GM06990 (cell line): ENCODE measurements at regions not wholly inside any gene's neighbourhood (a gene's known extent, or its start where the extent isn't known, plus 50 kb on each side); places are given as distances from the start of the nearest gene placed in this dataset.

Experiments
- DNase-seq: peaks from one replicate; pipeline ENCODE4 v3.0.0-alpha.2; 2011; ENCODE audit not compliant: insufficient read length; ENCODE audit errors: extremely low read depth
- H3K27me3 ChIP-seq: replicated peaks from 2 replicates; pipeline ENCODE4 v1.6.0; 2011; ENCODE audit warnings: low read length; ENCODE audit not compliant: control insufficient read depth, insufficient read depth
- H3K36me3 ChIP-seq: 2 replicates; pipeline ENCODE4 v1.5.1; 2011; ENCODE audit warnings: low read length; ENCODE audit not compliant: control insufficient read depth, insufficient read depth
- H3K4me3 ChIP-seq: replicated peaks from 2 replicates; pipeline ENCODE4 v1.5.1; 2011; ENCODE audit warnings: low read depth, mild to moderate bottlenecking, control low read depth, low read length
- TF ChIP-seq, protein P1 (sequence below): IDR thresholded peaks from 2 replicates; pipeline ENCODE4 v1.5.1; 2011; ENCODE audit warnings: low read length, control low read depth, mild to moderate bottlenecking, inconsistent platforms; ENCODE audit not compliant: insufficient read depth, poor library complexity, severe bottlenecking

DNA sequence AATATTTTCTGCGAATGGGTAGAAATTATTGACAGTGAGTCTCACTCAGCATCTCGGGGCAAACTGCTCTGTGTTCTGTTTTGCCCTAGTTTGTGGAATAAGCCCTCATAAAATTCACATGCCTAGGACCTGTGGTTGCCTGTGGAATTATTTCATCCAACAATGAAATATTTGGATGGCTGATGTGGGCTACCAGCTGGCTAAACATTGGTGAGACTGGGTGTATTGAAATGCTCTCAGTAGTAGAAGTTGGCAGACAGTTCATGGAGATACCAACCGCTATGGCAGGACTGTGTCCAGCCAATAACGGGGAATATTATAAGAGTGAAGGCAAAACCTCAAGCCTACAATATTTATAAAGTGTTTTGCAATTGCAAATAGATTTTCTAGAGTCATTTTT lies 344.1 kb upstream of the RPS23 start:
- no peaks in the 10 kb centered on the region for H3K36me3 ChIP-seq
- TF ChIP-seq, protein P1, sequence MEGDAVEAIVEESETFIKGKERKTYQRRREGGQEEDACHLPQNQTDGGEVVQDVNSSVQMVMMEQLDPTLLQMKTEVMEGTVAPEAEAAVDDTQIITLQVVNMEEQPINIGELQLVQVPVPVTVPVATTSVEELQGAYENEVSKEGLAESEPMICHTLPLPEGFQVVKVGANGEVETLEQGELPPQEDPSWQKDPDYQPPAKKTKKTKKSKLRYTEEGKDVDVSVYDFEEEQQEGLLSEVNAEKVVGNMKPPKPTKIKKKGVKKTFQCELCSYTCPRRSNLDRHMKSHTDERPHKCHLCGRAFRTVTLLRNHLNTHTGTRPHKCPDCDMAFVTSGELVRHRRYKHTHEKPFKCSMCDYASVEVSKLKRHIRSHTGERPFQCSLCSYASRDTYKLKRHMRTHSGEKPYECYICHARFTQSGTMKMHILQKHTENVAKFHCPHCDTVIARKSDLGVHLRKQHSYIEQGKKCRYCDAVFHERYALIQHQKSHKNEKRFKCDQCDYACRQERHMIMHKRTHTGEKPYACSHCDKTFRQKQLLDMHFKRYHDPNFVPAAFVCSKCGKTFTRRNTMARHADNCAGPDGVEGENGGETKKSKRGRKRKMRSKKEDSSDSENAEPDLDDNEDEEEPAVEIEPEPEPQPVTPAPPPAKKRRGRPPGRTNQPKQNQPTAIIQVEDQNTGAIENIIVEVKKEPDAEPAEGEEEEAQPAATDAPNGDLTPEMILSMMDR: no peak
- no peak overlapping the region for H3K4me3 ChIP-seq
- DNase-seq: no peak
- no peaks in the 10 kb centered on the region for H3K27me3 ChIP-seq

DNA sequence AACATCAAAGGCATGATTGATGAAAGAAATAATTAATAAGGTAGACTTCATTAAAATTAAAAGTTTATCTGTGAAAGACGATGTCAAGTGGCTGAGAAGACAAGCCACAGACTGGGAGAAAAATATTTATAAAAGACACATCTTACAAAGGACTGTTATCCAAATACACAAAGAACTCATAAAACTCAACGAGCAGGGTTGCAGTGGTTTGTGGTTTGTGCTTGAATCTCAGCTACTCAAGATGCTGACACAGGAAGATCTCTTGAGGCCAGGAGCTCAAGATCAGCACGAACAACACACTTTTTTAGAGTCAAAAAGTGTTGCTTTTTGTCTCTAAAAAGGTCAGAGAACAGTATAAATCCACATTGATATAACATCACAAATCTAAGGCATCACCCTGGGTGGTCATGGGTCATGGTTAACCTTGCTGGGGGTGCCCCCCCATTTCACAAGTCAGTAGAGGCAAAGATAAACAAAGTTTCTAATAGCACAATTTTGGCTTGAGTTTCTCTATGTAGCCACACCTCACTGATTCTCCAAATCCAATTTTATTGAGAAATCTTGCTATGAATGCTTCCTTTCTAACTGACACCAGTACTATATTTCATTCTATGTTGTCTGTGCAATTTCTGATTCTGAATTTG lies 342.9 kb upstream of the RPS23 start:
- Histone ChIP-seq H3K27me3 (no peaks in the 10 kb centered on the region), H3K36me3 (no peaks in the 10 kb centered on the region), H3K4me3 (no peak overlapping the region)
- TF ChIP-seq, protein P1: no peak
- DNase-seq: no peak

DNA sequence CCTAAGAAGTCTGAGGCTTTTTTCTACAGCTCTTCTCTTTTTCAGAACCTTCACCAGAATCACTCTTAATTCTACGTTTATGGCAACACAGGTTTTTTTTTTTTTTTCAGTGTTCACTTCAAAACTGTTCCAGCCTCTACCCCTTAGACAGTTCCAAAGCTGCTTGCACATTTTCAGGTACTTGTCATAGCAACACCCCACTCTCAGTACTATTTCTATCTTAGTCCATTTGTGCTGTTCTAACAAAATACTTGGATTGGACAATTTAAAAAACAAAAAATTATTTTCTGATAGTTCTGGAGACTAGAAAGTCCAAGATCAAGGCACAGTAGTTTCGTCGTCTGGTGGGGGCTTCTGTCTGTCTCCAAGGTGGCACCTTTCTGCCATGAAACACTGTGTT lies 340.9 kb upstream of the RPS23 start:
- TF ChIP-seq, protein P1: no peak
- DNase-seq: no peak
- Histone ChIP-seq H3K4me3 (no peak overlapping the region), H3K36me3 (no peaks in the 10 kb centered on the region), H3K27me3 (no peaks in the 10 kb centered on the region)

DNA sequence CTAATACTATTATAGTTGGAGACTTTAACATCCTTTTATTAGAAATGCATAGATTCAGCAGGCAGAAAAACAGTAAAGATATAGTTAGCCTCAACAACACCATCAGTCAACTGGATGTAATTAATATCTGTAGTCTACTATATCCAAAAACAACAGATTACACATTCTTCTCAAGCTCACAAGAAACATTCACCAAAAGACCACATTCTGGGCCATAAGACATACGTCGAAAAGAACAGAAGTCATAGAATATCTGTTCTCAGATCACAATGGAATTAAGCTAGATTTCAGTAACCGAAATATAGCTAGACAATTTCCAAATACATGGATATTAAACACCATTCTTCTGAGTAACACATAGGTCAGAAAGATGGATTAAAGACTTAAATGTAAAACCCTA lies 336.6 kb upstream of the RPS23 start:
- DNase-seq: no peak
- no peaks in the 10 kb centered on the region for H3K27me3 ChIP-seq

DNA sequence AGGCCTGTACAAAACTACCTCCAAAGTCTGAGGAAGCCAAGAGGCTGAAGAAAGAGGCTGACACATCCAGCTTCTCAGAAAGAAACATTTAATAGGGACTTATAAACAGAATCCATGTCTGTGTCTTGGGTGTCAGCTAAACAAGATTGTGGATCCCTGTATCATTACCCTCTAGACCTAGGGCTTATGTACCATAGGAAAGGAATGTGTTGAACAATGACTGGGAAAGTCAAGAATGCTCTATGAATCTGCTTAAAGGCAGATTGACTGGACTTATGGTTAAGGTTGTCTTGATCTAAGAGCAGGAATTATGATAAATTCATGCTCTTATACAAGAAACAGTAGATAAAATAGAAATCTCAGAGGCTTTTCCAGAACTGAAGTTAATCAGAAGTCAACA lies 335.7 kb upstream of the RPS23 start:
- H3K4me3 ChIP-seq: no peak overlapping the region
- no peaks in the 10 kb centered on the region for H3K36me3 ChIP-seq
- no peak for DNase-seq
- no peaks in the 10 kb centered on the region for H3K27me3 ChIP-seq
- TF ChIP-seq, protein P1: no peak

More for the DNA sequence above, 336.6 kb upstream of the RPS23 start:
- no peaks in the 10 kb centered on the region for H3K36me3 ChIP-seq
- no peak overlapping the region for H3K4me3 ChIP-seq
- TF ChIP-seq, protein P1: no peak

DNA sequence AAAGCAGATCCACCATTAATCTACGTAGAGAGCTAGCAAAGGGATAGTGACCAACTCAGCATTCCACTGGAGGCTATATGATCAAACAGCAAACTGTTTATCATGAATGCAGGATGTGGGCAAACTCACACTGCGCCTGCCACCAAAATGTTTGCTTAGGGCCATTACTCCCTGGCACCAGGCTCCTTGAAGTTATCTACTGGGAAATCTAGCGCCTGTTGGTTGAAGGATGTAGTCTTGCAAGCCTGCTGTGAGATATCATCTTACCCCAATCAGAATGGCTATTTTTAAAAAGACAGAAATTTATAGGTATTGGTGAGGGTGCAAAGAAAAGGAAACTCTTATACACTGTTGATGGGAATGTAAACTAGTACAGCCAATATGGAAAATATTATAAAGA lies 332.5 kb upstream of the RPS23 start:
- Histone ChIP-seq H3K36me3 (no peaks in the 10 kb centered on the region), H3K27me3 (no peaks in the 10 kb centered on the region), H3K4me3 (no peak overlapping the region)
- no peak for DNase-seq
- TF ChIP-seq, protein P1: no peak
